Vagina (tissue), 2 donors: ENCODE measurements at regions not wholly inside any gene's neighbourhood (a gene's known extent, or its start where the extent isn't known, plus 50 kb on each side); places are given as distances from the start of the nearest gene placed in this dataset.

Source experiments
- DNase-seq, 2 donors: peaks; one replicate each; pipeline ENCODE4 v3.0.0-alpha.2; 2017; ENCODE audit errors: extremely low spot score in 2 of 2
- H3K27ac ChIP-seq: fragments of 200-600 bp; sonication (generic); one replicate; pipeline ENCODE4 v1.5.1; 2019
- H3K27me3 ChIP-seq: fragments of 200-600 bp; sonication (generic); one replicate; pipeline ENCODE4 v1.5.1; 2019
- H3K36me3 ChIP-seq, 2 donors: fragments of 200-600 bp; sonication (generic); one replicate each; pipeline ENCODE4 v1.5.1; 2017 to 2019
- H3K4me1 ChIP-seq: fragments of 200-600 bp; sonication (generic); one replicate; pipeline ENCODE4 v1.5.1; 2019
- H3K4me3 ChIP-seq, 2 donors: fragments of 200-600 bp; sonication (generic); 1 replicate in 1 of 2; 2 replicates in 1 of 2; pipeline ENCODE4 v1.5.1; 2016 to 2019
- H3K9me3 ChIP-seq: fragments of 200-600 bp; sonication (generic); one replicate; pipeline ENCODE4 v1.5.1; 2019
- CTCF ChIP-seq, 3 experiments: fragments of 450-650 bp in 2 of 3; fragments of 200-600 bp in 1 of 3; sonication (generic) in 1 of 3; IDR thresholded peaks; one replicate each; pipeline ENCODE4 v1.5.1; 2017 to 2019; ENCODE audit warnings: antibody characterized with exemption in 3 of 3, mild to moderate bottlenecking in 2 of 3, moderate library complexity in 2 of 3
- POLR2A ChIP-seq, 2 donors: fragments of 450-650 bp; IDR thresholded peaks; one replicate each; pipeline ENCODE4 v1.6.1; 2017; ENCODE audit warnings: antibody characterized with exemption in 2 of 2, mild to moderate bottlenecking in 2 of 2, moderate library complexity in 2 of 2
- POLR2AphosphoS5 ChIP-seq, 2 donors: sonication (generic); formaldehyde crosslinking; IDR thresholded peaks; one replicate each; pipeline ENCODE4 v1.9.0; 2017; ENCODE audit warnings: antibody characterized with exemption in 2 of 2, mild to moderate bottlenecking in 2 of 2, low read depth in 1 of 2; ENCODE audit not compliant: insufficient read depth in 1 of 2
- intact Hi-C: fragments of 100-400 bp; cut with DNase I; formaldehyde crosslinking; loops from one replicate; pipeline ENCODE4 v1.15.1; 2023

GRCh38 chr18:44510390-44510789 is 170.3 kb upstream of the SETBP1 start:
- H3K27me3 ChIP-seq: no peaks in the 10 kb centered on the region
- intact Hi-C loops: no loop called here
- DNase-seq: no peak
- H3K27ac ChIP-seq: no peak overlapping the region
- H3K4me1 ChIP-seq: no peaks in the 10 kb centered on the region
- no peak for TF ChIP-seq POLR2AphosphoS5 (IDR thresholded peaks at IDR 0.05; ENCODE audit: insufficient read depth in 1 of 2, low read depth in 1 of 2)
- H3K36me3 ChIP-seq: no peaks in the 10 kb centered on the region
- no peaks in the 10 kb centered on the region for H3K9me3 ChIP-seq
- H3K4me3 ChIP-seq: no peak overlapping the region

- TF ChIP-seq CTCF (IDR thresholded peaks at IDR 0.05): no peak
- no peak for TF ChIP-seq POLR2AphosphoS5 (IDR thresholded peaks at IDR 0.05; ENCODE audit: insufficient read depth in 1 of 2, low read depth in 1 of 2)
- TF ChIP-seq POLR2A (IDR thresholded peaks at IDR 0.05): no peak
- H3K36me3 ChIP-seq: no peaks in the 10 kb centered on the region
- no peak for DNase-seq
- no peak overlapping the region for H3K4me3 ChIP-seq
- intact Hi-C loops: no loop called here
- no peak overlapping the region for H3K27ac ChIP-seq
- H3K27me3 ChIP-seq: no peaks in the 10 kb centered on the region
- no peaks in the 10 kb centered on the region for H3K9me3 ChIP-seq
- H3K4me1 ChIP-seq: no peaks in the 10 kb centered on the region
Observed at GRCh38 chr18:44513233-44513632, 167.5 kb upstream of the SETBP1 start.

GRCh38 chr18:44514106-44514505 is 166.6 kb upstream of the SETBP1 start:
- no peak overlapping the region for H3K4me3 ChIP-seq
- no peak overlapping the region for H3K27ac ChIP-seq
- DNase-seq: no peak
- no peaks in the 10 kb centered on the region for H3K4me1 ChIP-seq
- no peaks in the 10 kb centered on the region for H3K9me3 ChIP-seq
- TF ChIP-seq POLR2AphosphoS5 (IDR thresholded peaks at IDR 0.05; ENCODE audit: insufficient read depth in 1 of 2, low read depth in 1 of 2) (no peak), POLR2A (IDR thresholded peaks at IDR 0.05) (no peak), CTCF (IDR thresholded peaks at IDR 0.05) (no peak)
- no peaks in the 10 kb centered on the region for H3K27me3 ChIP-seq
- intact Hi-C loops: no loop called here
- H3K36me3 ChIP-seq: no peaks in the 10 kb centered on the region

GRCh38 chr18:44514766-44515165 is 165.9 kb upstream of the SETBP1 start:
- DNase-seq: no peak
- H3K4me3 ChIP-seq: no peak overlapping the region
- TF ChIP-seq CTCF (IDR thresholded peaks at IDR 0.05) (no peak), POLR2AphosphoS5 (IDR thresholded peaks at IDR 0.05; ENCODE audit: insufficient read depth in 1 of 2, low read depth in 1 of 2) (no peak), POLR2A (IDR thresholded peaks at IDR 0.05) (no peak)

GRCh38 chr18:44516450-44516849 is 164.2 kb upstream of the SETBP1 start:
- DNase-seq: no peak
- TF ChIP-seq POLR2AphosphoS5 (IDR thresholded peaks at IDR 0.05; ENCODE audit: insufficient read depth in 1 of 2, low read depth in 1 of 2) (no peak), CTCF (IDR thresholded peaks at IDR 0.05) (no peak), POLR2A (IDR thresholded peaks at IDR 0.05) (no peak)
- intact Hi-C loops: no loop called here
- Histone ChIP-seq H3K27me3 (no peaks in the 10 kb centered on the region), H3K36me3 (no peaks in the 10 kb centered on the region), H3K4me3 (no peak overlapping the region), H3K4me1 (no peaks in the 10 kb centered on the region), H3K9me3 (no peaks in the 10 kb centered on the region), H3K27ac (no peak overlapping the region)

More at GRCh38 chr18:44514766-44515165, 165.9 kb upstream of the SETBP1 start:
- Histone ChIP-seq H3K27me3 (no peaks in the 10 kb centered on the region), H3K27ac (no peak overlapping the region), H3K9me3 (no peaks in the 10 kb centered on the region), H3K4me1 (no peaks in the 10 kb centered on the region), H3K36me3 (no peaks in the 10 kb centered on the region)
- intact Hi-C loops: no loop called here

GRCh38 chr18:44517136-44517535 is 163.6 kb upstream of the SETBP1 start:
- no peaks in the 10 kb centered on the region for H3K36me3 ChIP-seq
- DNase-seq: no peak
- H3K27ac ChIP-seq: no peak overlapping the region
- H3K27me3 ChIP-seq: no peaks in the 10 kb centered on the region
- intact Hi-C loops: no loop called here
- H3K4me1 ChIP-seq: no peaks in the 10 kb centered on the region
- no peak overlapping the region for H3K4me3 ChIP-seq
- H3K9me3 ChIP-seq: no peaks in the 10 kb centered on the region
- no peak for TF ChIP-seq POLR2A (IDR thresholded peaks at IDR 0.05)
- no peak for TF ChIP-seq CTCF (IDR thresholded peaks at IDR 0.05)
- TF ChIP-seq POLR2AphosphoS5 (IDR thresholded peaks at IDR 0.05; ENCODE audit: insufficient read depth in 1 of 2, low read depth in 1 of 2): no peak
